ENCODE measurements at regions not wholly inside any gene's neighbourhood (a gene's known extent, or its start where the extent isn't known, plus 50 kb on each side); places are given as distances from the start of the nearest gene placed in this dataset.

DNA sequence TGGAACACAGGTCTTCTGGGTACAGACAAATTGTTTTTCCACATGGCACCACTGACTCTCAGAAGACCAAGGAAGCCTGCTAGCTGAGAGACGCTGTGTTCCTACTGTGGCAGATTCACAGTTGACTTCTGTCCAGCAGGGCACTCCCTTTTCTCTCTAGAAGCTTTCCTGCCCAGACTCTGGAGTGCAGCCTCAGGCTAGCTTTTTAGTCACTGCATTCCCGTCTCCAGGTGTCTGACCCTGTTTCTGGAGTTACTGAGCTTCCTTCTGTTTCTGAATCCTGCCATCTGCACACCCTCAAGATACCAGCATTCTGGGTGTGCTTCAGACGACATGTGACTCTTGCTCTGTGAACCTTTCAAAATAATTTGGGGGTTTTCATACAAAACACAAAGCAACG is 125.1 kb downstream of the TMEM200C start:
- Histone ChIP-seq H2AFZ (no peak overlapping the region), H3K4me1 (replicated peaks; ENCODE audit: insufficient read depth) (no peaks in the 10 kb centered on the region), H3K27me3 (ENCODE audit: insufficient read depth, low read depth) (peaks cover 4% of the 10 kb centered on the region; the same call in 1 of the 2 replicates), H3F3A (ENCODE audit: insufficient read depth, low read depth) (no peaks in the 10 kb centered on the region), H3K9me2 (ENCODE audit: insufficient read depth) (no peaks in the 10 kb centered on the region), H3K4me3 (no peak overlapping the region), H3K36me3 (ENCODE audit: low read depth) (no peaks in the 10 kb centered on the region), H3K27ac (no peak overlapping the region), H4K20me1 (ENCODE audit: insufficient read depth) (no peaks in the 10 kb centered on the region), H3K4me2 (no peak overlapping the region), H3K9me3 (ENCODE audit: insufficient read depth, low read depth) (no peaks in the 10 kb centered on the region), H3K79me2 (ENCODE audit: low read depth) (no peaks in the 10 kb centered on the region)
- POLR2A ChIA-PET (ENCODE audit: unreplicated experiment) = no interaction called here
- BruUV-seq (replicated peaks) = no TSS peak
- intact Hi-C loops (cut with micrococcal nuclease; ENCODE audit: unreplicated experiment) = no loop called here
- TF ChIP-seq, protein P1, sequence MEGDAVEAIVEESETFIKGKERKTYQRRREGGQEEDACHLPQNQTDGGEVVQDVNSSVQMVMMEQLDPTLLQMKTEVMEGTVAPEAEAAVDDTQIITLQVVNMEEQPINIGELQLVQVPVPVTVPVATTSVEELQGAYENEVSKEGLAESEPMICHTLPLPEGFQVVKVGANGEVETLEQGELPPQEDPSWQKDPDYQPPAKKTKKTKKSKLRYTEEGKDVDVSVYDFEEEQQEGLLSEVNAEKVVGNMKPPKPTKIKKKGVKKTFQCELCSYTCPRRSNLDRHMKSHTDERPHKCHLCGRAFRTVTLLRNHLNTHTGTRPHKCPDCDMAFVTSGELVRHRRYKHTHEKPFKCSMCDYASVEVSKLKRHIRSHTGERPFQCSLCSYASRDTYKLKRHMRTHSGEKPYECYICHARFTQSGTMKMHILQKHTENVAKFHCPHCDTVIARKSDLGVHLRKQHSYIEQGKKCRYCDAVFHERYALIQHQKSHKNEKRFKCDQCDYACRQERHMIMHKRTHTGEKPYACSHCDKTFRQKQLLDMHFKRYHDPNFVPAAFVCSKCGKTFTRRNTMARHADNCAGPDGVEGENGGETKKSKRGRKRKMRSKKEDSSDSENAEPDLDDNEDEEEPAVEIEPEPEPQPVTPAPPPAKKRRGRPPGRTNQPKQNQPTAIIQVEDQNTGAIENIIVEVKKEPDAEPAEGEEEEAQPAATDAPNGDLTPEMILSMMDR (conservative IDR thresholded peaks at IDR 0.05) = no peak
- no peak for TF ChIP-seq EZH2 (IDR thresholded peaks at IDR 0.05; ENCODE audit: low read depth)
- CTCF ChIA-PET = no interaction called here
- DNase-seq = no peak

DNA sequence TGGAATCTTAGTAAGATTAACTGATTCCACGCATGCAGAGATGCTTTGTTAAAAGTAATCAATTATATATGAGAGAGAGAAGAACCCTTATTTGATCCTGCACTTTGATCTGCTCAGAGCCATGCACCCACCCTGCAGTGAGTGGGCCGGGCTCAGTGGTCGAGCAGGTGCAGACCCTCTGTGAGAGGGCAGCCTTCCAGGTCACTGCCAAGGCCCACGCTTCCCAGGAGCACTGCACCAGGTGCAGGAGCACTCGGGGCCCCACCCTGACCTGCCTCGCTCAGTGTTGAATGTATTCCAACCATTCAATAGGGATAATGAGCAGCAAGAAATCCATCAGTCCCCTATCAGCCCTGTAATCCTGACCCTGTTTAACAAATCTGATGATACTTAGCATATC is 126.9 kb downstream of the TMEM200C start:
- Histone ChIP-seq H3K27me3 (ENCODE audit: insufficient read depth, low read depth) (peaks cover 4% of the 10 kb centered on the region; the same call in 1 of the 2 replicates), H2AFZ (no peak overlapping the region), H3K4me3 (no peak overlapping the region), H4K20me1 (ENCODE audit: insufficient read depth) (no peaks in the 10 kb centered on the region), H3K4me2 (no peak overlapping the region), H3K27ac (no peak overlapping the region), H3F3A (ENCODE audit: insufficient read depth, low read depth) (no peaks in the 10 kb centered on the region), H3K36me3 (ENCODE audit: low read depth) (no peaks in the 10 kb centered on the region), H3K9me3 (ENCODE audit: insufficient read depth, low read depth) (no peaks in the 10 kb centered on the region), H3K4me1 (replicated peaks; ENCODE audit: insufficient read depth) (no peaks in the 10 kb centered on the region), H3K9me2 (ENCODE audit: insufficient read depth) (no peaks in the 10 kb centered on the region), H3K79me2 (ENCODE audit: low read depth) (no peaks in the 10 kb centered on the region)
- CTCF ChIA-PET = no interaction called here
- no peak for DNase-seq
- intact Hi-C loops (cut with micrococcal nuclease; ENCODE audit: unreplicated experiment) = no loop called here
- POLR2A ChIA-PET (ENCODE audit: unreplicated experiment) = no interaction called here
- no TSS peak for BruUV-seq (replicated peaks)
- no peak for TF ChIP-seq EZH2 (IDR thresholded peaks at IDR 0.05; ENCODE audit: low read depth)
- TF ChIP-seq, protein P1 (conservative IDR thresholded peaks at IDR 0.05) = no peak

GRCh38 chr18:5759194-5759593 is 136.1 kb downstream of the TMEM200C start:
- no peaks in the 10 kb centered on the region for H3K4me1 ChIP-seq (replicated peaks; ENCODE audit: insufficient read depth)
- BruUV-seq (replicated peaks) = no TSS peak
- no peaks in the 10 kb centered on the region for H4K20me1 ChIP-seq (ENCODE audit: insufficient read depth)
- no peaks in the 10 kb centered on the region for H3K79me2 ChIP-seq (ENCODE audit: low read depth)
- H3K36me3 ChIP-seq (ENCODE audit: low read depth) = no peaks in the 10 kb centered on the region
- H3K4me2 ChIP-seq = no peak overlapping the region
- no peaks in the 10 kb centered on the region for H3K9me3 ChIP-seq (ENCODE audit: insufficient read depth, low read depth)
- no peak overlapping the region for H2AFZ ChIP-seq
- TF ChIP-seq EZH2 (IDR thresholded peaks at IDR 0.05; ENCODE audit: low read depth) = no peak
- TF ChIP-seq, protein P1 (conservative IDR thresholded peaks at IDR 0.05) = no peak
- intact Hi-C loops (cut with micrococcal nuclease; ENCODE audit: unreplicated experiment) = no loop called here
- ChIA-PET CTCF (no interaction called here), POLR2A (ENCODE audit: unreplicated experiment) (no interaction called here)
- H3F3A ChIP-seq (ENCODE audit: insufficient read depth, low read depth) = no peaks in the 10 kb centered on the region
- DNase-seq = no peak
- H3K27ac ChIP-seq = no peak overlapping the region
- H3K9me2 ChIP-seq (ENCODE audit: insufficient read depth) = no peaks in the 10 kb centered on the region
- H3K27me3 ChIP-seq (ENCODE audit: insufficient read depth, low read depth) = peaks cover 25% of the 10 kb centered on the region; the same call in 1 of the 2 replicates
- no peak overlapping the region for H3K4me3 ChIP-seq
